C4-2B (cell line): ENCODE measurements at regions not wholly inside any gene's neighbourhood (a gene's known extent, or its start where the extent isn't known, plus 50 kb on each side); places are given as distances from the start of the nearest gene placed in this dataset.
"Not testable (repeated sequence)": the region's sequence is repeated elsewhere in the genome, so short reads cannot be mapped to it uniquely, and the experiment has no call there.

ENCODE experiments used
- ZFX ChIP-seq: fragments of 450-650 bp; IDR thresholded peaks from 2 replicates; pipeline ENCODE4 v1.6.1; 2017
- TF ChIP-seq, protein P1 (sequence below): fragments of 450-650 bp; conservative IDR thresholded peaks from 2 replicates; pipeline ENCODE4 v1.5.1; 2017; ENCODE audit warnings: mild to moderate bottlenecking

DNA sequence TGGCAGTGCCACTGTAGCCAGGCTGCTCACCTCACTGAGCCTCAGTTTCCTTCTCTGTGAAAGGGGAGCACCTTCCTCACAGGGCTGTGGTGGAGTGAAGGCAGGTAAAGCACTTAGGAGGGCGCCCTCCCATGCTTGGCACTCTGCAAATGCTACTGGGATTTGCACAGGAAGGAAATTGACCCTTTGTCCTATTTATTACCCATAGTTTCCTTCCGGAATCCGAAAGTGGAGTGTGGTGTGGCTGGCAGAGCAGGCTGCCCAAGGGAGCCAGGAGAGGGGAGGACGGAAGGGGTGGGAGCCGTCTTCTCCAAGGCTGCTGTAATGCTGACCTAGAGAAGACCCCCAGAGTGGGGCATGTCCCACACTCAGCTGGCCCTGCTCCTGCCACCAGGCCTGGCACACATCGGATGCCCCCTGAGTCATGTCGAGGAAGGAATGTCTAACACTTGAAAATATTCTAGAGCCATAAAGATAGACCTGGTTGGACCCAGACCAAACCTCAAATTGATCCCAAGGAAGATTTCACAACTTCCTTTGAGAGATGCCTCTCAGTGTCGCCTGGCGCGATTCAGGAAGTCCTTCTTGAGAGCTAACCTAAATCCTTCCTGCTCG lies 107.3 kb downstream of the TNFRSF13B start:
- TF ChIP-seq, protein P1, sequence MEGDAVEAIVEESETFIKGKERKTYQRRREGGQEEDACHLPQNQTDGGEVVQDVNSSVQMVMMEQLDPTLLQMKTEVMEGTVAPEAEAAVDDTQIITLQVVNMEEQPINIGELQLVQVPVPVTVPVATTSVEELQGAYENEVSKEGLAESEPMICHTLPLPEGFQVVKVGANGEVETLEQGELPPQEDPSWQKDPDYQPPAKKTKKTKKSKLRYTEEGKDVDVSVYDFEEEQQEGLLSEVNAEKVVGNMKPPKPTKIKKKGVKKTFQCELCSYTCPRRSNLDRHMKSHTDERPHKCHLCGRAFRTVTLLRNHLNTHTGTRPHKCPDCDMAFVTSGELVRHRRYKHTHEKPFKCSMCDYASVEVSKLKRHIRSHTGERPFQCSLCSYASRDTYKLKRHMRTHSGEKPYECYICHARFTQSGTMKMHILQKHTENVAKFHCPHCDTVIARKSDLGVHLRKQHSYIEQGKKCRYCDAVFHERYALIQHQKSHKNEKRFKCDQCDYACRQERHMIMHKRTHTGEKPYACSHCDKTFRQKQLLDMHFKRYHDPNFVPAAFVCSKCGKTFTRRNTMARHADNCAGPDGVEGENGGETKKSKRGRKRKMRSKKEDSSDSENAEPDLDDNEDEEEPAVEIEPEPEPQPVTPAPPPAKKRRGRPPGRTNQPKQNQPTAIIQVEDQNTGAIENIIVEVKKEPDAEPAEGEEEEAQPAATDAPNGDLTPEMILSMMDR, result not testable (repeated sequence)
- TF ChIP-seq ZFX, result not testable (repeated sequence)
